Left colon (tissue), 2 donors: ENCODE measurements at regions not wholly inside any gene's neighbourhood (a gene's known extent, or its start where the extent isn't known, plus 50 kb on each side); places are given as distances from the start of the nearest gene placed in this dataset.

ENCODE experiments used
- ATAC-seq: fragments of 200-7000 bp; cut with Tn5 transposase; one replicate; pipeline ENCODE4 v1.9.1; 2020; ENCODE audit warnings: mild to moderate bottlenecking, moderate library complexity
- DNase-seq, 2 donors: peaks; one replicate each; pipeline ENCODE4 v3.0.0-alpha.2; 2020
- intact Hi-C, 2 donors: fragments of 100-400 bp; cut with DNase I in 1 of 2; cut with micrococcal nuclease in 1 of 2; formaldehyde crosslinking; loops; one replicate each; pipeline versions ENCODE4 v1.11.2 to v1.14.0; 2022; cut with DNase I, micrococcal nuclease
- donor health status: DM: no; HTN: no; CAD: no.
- donor health status: DM: yes; HTN: yes; CAD: no.

DNA sequence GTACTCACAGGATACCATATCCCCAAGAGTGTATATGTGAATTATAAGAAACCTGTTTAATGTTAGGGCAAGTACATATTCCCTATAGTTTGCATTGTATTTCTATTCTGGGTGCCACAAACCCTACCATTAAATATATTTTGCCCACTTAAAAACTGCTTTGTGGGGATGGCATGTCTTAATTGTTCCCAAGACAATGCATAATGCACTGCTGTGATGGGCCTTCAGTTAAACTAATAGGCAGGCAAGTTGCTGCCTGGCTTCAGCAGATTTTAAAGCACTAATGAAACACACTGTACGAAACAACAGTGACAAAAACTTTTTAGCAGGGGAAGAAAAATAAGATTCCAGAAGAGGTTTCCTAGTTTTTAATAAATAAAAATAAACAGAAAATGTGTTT, 104.8 kb upstream of the VRK2 start:
- ATAC-seq (no peak), DNase-seq (no peak)
- intact Hi-C loops: no loop called here

DNA sequence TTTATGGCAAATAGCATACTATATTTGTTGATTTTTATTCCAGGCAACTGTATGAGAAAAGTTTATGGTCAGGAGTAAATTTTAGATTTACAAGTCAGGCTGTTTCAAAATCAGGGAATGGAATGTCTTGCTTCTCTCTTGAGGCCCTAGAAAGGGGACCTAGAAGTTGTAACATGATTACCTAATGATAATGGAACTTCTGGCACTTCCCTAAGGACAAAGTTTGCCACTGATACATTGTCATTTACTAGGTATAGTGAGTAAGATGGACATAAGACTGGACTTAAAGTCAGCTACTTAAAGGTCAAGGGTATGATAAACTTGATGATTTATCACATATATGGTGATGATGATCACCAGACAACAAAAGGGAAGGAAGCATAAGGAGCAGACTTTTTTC, 103.3 kb upstream of the VRK2 start:
- intact Hi-C loops: no loop called here
- DNase-seq (no peak), ATAC-seq (no peak)

DNA sequence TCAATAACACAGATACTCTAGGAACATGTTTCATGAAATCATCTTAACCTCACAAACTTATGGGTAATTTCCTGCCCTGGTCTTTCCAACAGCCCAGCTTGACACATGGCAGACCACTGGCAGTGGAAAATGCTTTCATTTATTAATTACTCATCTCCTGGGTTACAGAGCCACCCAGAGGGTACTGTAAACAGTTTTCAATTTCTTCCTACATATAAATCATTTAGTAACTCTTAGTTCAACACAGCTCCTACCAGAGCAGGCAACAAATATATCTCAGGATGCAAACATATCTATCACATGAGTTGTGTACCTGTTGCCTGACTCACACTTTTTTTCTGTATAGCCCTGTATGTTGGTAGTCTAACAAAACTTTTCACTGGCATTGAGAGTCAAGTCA, 99.2 kb upstream of the VRK2 start:
- ATAC-seq (no peak), DNase-seq (no peak)
- intact Hi-C loops: no loop called here

DNA sequence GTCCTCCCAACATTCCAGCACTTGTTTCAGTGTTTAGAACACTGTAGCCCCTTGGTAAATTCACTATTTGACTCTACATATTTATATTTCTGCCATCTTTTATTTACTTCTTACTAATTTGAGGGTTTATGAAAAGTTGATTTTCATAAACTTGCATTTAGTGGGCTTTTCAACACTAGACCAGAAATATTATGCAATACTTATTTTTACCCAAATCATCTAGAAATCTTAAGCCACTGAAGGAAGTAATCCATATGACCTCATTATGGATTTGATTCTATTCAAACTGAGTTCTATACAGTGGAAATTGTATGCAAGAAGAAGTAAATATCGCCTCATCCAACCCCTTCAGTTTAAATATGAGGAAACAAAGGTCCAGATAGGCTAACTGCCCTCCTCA, 92.6 kb upstream of the VRK2 start:
- ATAC-seq: no peak
- intact Hi-C loops: no loop called here
- DNase-seq: no peak

DNA sequence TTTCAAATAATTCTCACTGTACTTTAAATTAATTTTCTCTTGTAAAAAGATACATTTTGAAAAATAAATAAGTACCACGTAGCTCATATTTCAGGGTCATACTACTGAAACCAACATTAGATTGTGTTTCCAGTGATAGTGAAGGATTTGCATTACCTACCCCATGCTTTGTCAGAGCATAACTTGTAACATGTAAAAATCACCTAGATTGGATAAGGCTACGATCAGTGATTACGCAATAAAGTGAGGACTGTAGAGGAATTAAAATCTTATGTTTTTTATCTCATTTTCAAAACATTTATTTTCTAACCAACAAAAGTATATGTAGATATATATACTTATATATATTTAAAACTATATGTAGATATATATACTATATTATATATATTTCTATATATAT, 89.4 kb upstream of the VRK2 start:
- intact Hi-C loops: no loop called here
- ATAC-seq (no peak), DNase-seq (no peak)

DNA sequence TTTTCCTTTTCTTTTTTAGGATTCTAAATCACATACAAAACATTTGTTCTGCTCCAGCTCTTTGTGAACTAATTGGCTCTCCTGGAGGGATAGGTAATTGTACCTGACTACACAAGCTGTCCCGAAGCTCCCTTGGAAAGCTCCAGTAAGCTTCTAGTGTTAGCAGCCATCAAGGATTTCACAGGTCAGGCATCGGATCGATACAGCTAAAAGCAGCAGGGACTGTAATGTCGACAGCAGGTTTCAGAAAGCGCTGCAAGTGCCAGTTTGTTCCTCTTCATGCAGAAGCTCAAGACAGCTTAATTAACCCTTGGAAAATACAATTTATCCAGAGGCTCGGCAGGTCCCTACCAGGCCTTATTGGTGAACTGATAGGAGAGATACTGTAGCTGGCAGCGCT, 87.2 kb upstream of the VRK2 start:
- intact Hi-C loops: no loop called here
- no peak for ATAC-seq
- no peak for DNase-seq

DNA sequence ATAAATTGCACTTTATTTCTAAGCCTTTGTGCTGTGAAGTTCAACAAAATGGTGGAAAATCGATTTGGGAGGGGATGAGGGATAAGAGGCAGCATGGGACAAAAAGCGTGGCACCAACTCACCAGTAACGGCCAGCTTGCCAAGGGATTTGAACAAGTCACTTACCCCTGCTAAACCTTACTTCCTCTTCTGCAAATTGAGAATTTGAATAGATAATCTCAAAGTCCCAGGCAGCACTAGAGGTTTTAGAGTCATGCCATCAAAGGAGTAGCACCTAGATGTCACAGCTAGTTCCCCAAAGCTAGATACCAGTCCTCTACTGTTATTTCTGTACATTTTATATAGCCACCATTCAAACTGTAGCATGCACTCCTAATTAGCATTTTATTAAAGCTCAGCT, 83.7 kb upstream of the VRK2 start:
- DNase-seq: no peak
- ATAC-seq: no peak
- intact Hi-C loops: no loop called here

DNA sequence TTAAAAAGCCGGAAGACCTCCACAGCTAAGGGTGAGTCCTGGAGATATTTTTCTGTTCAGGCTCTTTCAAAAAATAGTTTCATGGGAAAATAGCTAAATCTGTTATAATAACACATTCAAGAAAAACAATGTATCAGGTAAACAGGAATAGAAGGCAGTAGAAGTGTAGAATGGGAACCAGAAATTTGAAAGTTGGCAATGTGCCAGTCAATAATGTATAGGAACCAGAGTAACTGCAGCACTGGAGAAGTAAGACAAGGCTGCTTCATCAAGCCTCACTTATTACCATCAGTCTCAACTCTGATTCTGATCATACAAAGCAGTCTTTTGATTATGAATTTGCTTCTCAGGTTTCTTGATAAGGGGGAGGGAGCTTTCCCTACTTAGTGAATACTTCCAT, 81.4 kb upstream of the VRK2 start:
- ATAC-seq (no peak), DNase-seq (no peak)
- intact Hi-C loops: no loop called here

DNA sequence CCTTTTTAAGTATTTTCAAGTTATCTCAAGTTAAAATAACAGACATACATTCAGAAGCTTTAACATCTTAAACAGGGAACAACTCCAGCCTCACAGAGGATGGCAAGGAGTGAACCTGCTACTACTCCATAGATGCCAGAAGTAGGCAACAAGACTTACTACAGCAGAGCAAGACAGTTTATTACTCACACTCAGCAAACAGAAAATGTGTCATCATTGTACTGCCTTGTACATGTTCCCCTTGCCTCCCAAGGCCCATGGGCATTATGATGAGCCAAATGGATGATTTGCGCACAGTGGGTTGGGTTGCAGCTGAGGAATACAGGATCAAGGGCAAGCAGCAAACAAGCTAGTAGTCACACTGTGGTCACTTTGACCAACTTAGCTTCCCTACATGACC, 80.6 kb upstream of the VRK2 start:
- DNase-seq: no peak
- no peak for ATAC-seq
- intact Hi-C loops: no loop called here

DNA sequence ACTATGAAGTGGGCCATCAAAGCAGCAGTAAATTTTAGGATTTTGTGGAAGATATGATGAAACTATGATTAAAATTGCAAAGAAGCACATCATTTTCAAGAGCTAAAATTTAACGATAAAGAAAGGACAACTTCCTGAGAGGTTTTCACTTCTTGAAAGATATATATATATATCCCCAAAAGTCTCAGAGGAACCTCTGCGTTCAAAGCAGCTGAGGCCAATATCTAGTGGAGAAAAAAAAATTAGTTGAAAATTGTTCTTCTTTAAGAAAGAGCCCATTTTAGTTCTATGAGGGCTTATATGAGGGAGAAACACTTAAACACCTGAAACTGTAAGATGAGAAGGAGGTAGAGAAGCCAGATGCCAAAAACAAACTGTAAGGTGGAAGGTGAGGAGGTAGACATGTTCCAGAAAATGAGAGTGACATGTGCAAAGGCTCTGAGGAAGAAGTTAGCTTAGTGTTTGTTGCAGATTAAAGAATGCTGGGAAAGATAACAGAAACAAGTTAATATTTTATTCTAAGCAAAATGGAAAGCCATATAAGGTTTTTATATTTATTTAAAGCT, 72.9 kb upstream of the VRK2 start:
- intact Hi-C loops: no loop called here
- DNase-seq (no peak), ATAC-seq (no peak)

DNA sequence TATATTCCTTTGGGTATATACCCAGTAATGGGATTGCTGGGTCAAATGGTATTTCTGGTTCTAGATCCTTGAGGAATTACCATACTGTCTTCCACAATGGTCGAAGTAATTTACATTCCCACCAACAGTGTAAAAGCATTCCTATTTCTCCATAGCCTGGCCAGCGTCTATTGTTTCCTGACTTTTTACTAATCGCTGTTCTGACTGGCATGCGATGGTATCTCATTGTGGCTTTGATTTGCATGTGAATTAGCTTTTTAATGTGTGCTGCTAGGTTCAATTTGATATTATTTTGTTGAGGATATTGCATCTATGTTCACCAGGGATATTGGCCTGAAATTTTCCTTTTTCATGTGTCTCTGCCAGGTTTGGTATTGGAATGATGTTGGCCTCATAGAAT, 67.4 kb upstream of the VRK2 start:
- no peak for ATAC-seq
- no peak for DNase-seq
- intact Hi-C loops: no loop called here

DNA sequence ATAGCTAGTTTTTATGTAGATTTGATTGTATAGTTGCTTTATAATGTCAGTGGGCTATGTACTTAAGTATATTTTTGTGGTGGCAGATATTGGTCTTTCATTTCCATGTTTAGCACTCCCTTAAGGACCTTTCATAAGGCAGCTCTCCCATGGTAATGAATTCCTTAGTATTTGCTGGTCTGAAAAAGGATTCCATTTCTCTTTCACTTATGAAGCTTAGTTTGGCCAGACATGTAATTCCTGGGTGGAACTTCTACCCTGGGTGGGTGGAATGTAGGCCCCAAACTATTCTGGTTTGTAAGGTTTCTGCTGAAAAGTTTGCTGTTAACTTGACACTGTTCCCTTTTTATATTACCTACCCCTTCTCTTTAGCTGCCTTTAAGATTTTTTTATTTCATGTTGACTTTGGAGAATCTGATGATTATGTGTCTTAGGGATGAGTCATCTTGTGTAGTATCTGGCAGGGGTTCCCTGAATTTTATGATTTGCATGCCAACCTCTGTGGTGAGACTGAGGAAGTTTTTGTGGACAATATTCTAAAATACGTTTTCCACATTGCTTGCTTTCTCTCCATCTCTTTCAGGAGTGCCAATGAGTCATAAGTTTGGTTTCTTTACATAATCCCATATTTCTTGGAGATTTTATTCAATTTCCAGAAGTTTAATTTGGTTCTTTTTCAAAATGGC, 65.4 kb upstream of the VRK2 start:
- ATAC-seq: no peak
- intact Hi-C loops: no loop called here
- DNase-seq: no peak

DNA sequence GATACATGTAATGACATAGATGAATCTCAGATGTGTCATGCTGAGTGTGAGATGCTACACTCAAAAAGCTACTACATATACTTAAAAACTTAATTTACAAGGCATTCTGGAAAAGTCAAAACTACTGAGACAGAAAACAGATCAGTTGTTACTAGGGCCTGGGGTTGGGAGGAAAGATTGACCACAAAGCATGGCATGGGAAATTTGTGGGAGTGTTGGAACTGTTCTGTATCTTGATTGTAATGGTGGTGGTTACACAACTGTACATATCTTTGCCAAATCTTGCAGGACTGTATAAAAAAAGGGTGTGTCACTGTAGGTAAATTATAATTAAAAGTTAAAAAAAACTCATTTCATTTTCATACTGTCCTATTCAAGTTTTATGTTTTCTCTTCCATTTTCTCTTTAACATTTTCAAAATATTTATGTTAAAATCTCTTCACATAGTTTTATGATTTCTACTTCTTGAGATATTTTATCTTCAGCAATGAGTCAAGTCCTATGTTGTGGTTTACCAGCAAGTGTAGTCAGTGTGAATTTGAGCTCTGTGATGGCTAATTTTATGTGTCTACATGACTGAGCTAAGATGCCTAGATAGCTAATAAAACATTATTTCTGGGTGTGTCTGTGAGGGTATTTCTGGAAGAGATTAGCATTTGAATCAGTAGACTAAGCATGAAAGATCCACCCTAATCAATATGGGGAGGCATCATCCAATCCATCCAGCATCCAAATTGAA, 58.6 kb upstream of the VRK2 start:
- no peak for ATAC-seq
- intact Hi-C loops: no loop called here
- no peak for DNase-seq

DNA sequence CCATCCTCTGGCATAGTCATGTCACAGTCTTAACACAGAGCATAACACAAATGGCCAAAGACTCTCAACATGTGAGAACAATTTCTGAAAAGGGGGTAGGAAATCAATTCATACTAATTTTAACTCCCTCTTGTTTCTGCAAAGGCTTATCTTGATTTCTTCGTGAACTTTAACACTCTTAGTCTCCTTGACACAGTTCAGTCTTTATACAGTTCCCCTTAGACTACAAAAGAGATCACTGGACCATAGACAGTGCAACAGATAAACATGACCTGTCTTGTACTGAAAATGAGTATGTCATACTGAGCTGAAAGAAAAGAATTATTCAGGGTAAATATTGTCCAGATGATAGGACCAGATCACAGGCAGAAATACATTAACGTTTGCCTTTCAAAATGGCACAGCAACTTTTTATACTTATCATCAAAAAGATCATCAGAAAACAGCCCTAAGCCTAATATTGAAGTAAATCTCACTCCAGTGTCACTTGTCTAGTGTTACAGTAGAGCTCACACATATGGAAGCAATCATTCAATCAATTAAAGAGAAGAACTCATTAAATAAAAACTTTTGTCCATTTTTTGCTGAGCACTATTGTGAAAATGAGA, 56.4 kb upstream of the VRK2 start:
- intact Hi-C loops: no loop called here
- ATAC-seq (no peak), DNase-seq (no peak)
